Activated CD8-positive, alpha-beta memory T cell treated with anti-CD3 and anti-CD28 coated beads, Interleukin-2, amount 50 U/mL, for 48 hours (primary cell): ENCODE measurements at regions not wholly inside any gene's neighbourhood (a gene's known extent, or its start where the extent isn't known, plus 50 kb on each side); places are given as distances from the start of the nearest gene placed in this dataset.
"Not testable (repeated sequence)": the region's sequence is repeated elsewhere in the genome, so short reads cannot be mapped to it uniquely, and the experiment has no call there.

Source experiments
- DNase-seq: peaks from one replicate; pipeline ENCODE4 v3.0.0-alpha.2; 2020

DNA sequence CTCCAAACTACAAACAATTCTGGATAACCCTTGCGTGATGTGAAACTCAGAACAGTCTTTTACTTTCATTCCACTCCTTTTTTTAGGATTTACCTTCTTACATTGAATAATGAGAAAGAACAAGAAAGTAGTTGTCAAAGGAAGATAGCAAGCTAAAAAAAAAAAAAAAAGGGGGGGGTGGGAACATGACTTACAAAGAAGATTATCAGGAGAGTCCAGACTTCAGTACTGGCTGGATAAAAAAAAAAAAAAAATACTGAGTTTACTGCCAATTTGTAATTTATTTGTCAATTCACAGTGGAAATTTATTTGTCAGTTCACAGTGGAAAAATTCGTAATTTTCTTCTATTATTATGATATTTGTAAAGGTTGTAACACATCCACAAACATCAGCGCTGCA, 792.4 kb upstream of the SLITRK5 start:
- no peak for DNase-seq

DNA sequence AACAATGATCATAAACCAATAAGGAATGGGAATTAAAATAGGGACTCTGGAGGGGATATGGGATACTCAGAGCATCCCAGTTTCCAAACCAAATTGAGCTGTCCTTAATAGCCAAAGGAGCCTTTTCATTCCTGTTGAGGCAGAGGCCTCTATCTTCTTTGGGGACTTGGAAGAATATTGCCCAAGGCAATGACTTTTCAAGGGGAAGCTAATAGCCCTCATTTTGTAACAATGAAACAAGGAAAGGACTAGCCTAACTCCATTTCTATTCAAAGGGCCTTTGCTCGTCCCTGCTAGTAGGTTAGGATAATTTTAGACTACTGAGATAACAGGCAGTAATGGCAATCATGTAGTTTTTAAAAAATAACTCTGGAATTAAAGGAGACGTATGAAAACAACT, 789.8 kb upstream of the SLITRK5 start:
- DNase-seq: no peak

DNA sequence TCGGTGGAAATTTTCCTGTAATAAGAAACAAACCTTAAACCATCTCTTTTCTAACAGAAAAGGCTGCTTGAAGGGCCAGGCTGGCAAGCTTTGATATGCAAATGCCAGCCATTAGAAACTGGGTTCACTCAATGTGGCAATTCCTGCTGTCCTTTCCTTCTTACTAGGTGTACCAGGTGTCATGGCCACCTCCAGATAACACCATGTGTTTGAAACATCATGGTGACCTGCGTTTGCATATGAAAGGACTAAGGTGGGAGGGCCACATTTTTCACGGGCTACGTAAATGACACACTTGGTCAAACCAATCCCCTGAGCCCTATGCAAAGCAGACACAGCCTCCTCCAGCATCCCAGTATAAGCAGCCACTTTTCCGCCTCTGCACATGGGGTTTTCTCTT, 789.1 kb upstream of the SLITRK5 start:
- DNase-seq: no peak

DNA sequence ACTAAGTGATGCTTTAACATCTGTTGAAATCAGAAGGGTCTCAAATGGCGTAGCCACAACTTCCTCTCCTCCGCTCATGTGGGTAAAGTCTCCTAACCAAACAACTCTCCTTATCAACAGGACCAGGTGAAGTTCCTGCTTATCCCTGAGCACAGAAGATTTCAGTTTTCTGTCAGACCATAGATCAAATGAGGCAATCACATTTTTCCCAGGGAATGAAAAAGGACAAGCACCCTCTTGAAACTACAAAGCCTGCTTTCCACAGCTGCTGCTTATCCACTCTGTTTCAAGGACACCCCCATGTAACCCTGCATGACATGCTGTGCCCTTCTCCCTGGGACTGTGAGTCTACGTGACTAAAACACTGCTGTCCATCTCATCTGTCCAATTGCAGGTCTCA, 788.3 kb upstream of the SLITRK5 start:
- no peak for DNase-seq

DNA sequence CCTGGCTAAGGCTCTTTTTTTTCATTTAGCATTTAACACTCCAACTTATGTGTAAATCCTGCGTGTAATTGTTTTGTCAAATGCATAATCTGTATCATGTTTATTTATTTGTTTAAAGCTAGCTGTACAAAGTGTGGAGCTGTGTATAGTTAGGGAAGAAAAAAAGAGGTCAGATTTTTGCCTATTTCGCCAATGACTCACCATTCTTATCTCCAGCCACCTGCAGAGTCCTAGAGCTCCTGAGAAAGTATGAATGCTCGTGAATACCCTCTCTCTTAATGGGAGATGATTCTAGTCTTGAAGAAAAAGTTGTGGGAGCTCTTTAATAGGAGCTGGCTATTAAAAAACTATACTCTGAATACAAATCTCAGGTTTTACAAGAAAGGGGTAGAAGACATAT, 778.8 kb upstream of the SLITRK5 start:
- no peak for DNase-seq

DNA sequence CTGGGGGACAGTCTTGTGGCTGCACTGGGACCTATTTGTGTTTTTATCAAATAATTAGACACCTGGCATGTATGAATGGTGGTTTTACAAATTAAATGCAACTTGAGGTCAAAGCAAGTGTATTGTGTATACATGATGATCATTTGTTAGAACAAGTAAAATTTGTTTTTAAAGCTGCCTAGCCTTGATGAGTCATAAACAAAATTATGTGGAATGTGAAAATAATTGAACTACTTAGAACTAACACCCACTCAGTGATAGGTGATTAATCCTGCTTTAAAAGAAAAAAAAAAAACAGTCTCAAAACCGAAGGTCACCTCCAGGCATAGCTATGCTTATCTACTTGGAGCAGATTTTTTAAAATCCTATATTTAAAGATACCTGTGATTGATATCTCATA, 770.3 kb upstream of the SLITRK5 start:
- DNase-seq: no peak

DNA sequence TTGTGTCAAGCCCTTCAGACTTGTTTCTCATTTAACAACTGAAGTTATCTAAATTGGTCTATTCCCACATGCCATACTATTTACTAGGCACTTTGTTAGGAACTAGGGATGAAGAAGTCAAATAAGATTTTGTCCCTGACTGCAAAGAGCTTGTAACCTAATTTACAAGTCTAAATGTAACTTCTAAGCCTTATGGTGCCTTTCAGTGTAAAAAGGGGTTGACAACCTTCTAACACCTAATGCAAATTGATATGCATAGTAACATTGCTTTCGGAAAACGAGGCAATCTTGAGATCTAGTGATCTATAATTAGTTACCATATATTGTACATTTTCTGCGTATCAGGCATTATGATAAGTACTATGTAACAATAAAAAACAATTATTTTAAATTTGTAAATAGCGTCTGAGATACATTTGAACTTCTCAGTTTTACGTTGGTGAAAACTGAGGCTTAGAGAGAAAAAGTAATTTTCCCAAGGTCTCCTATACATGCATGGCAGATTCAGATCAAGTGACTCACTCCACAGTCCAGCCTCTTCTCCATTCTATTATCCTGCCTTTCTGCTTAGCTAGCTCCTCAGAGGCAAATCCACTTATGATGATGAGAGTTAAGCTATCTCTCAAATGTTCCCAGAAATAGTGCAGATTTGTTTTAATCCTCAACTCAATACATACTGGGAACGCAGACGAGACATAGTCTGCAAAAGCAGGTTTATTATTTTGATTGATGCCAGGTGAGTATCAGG, 764.9 kb upstream of the SLITRK5 start:
- no peak for DNase-seq

DNA sequence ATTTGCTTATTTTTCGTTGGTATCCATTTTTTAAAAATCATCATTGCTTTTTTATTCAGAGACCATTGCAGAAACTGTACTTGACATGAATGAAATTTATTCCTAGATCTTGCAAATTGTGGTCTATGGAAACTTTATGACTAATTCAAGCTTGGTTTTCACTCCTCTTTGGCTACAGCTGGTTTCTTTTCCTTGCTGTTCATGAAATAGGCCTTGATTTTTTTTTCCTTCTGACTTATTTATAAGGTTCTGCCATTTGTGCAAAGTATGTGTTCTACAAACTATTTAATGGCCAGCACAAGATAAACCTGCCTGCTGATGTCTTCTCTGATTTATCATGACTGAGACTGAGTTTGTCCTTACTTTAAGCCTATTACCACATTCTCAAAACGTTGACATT, 764.0 kb upstream of the SLITRK5 start:
- no peak for DNase-seq

DNA sequence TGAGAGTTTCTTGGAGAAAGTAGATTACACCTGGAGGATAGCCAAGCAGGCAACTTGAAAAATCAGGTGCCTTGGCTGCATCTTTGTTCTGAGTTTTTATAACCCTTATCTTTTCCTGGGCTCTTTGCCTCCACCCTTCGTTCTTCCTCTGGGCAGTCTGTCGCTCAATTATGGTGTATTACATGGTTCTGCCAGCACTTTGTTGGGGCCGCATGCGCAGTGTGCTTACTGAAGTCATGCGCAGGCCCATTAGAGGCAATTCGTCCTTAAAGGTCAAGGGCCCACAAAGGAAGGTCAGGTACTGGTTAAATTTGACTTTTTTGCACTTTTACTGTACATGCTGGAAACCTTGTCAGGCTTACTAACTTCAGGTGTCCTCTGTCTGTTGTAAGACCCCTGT, 761.9 kb upstream of the SLITRK5 start:
- no peak for DNase-seq

DNA sequence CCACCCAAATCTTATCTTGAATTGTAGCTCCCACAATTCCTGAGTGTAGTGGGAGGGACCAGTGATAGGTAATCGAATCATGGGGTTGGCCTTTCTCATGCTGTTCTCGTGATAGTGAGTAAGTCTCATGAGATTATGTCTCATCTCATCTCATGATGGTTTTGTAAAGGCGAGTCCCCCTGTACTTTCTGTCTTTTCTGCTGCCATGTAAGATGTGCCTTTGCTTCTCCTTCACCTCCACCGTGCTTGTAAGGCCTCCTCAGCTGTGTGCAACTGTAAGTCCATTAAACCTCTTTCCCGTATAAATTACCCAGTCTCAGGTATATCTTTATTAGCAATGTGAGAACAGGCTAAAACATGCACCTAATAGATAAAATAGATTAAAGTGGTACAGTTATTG, 756.4 kb upstream of the SLITRK5 start:
- no peak for DNase-seq

DNA sequence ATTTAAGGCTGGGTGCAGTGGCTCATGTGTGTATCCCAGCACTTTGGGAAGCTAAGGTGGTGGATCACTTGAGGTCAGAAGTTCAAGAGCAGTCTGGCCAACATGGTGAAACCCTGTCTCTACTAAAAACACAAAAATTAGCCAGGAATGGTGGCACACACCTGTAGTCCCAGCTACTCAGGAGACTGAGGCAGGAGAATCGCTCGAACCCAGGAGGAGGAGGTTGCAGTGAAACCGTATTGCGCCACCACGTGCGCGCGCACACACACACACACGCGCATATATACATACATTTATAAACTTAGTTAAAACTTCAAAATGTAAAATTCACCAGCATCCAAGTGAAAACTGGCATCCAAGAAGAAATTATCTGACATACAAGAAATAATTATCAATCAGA, 753.7 kb upstream of the SLITRK5 start:
- not testable (repeated sequence) for DNase-seq

DNA sequence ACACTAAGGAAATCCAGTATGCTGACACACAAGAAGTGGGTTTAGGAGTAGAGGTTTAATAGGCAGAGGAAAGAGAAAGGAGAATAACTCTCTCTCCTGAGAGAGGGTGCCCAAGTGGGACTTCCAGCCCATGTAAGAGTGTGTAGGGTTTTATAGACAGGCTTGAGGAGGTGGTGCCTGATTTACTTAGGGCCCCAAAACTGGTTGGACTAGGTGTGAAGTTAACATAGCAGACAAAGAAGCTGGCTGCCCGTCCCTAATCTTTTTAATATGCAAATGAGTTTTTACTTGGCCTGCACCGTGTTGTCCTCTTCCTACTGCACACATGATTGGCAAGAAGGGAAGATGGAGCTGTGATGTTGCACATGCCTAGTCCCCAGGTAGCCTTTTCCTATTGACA, 752.5 kb upstream of the SLITRK5 start:
- DNase-seq: no peak

DNA sequence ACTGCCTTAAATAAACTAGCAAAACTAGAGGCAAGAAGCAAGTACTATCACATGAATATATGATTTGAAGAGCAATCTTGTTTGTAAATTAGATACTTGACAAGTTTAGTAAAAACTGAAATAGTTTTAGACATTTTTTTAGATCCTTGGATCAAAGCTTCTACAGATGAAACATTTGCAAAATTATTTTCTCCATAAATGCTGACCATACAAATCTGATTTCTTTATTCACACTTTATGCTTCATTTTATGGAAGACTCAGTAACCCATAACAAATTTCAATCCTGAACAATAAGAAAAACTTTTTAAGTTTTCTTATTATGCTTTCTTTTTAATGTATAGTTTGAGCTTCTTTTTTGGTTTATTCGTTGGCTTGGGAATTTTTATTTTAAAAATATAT, 750.2 kb upstream of the SLITRK5 start:
- DNase-seq: no peak

DNA sequence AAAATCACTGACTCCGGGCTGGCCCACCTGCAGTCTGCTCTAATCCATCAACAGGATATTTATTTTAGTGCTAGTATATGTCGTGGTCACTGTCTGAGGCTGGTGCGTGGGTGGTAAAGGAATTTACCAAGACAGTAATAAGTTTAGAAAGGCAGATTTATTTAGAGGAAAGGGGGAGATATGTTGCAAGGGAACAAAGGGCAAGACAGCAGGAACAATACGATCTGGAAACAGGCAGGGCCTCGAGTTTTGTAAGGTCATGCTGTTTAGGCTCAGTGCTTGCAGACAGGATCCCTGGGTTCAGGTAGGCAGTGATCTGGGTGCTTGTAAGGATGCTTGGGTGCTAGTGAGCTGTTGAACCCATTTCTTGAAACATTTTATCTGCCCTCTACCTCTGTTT, 748.2 kb upstream of the SLITRK5 start:
- DNase-seq: no peak

DNA sequence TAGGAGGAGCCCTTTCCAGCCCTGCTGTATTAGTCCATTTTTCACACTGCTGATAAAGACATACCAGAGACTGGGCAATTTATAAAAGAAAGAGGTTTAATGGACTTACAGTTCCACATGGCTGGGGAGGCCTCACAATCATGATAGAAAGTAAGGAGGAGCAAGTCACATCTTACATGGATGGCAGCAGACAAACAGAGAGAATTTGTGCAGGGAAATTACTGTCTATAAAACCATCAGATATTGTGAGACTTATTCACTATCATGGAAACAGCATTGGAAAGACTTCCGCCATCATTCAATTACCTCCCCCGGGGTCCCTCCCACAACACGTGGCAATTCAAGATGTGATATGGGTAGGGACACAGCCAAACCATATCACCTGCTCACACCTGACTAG, 744.3 kb upstream of the SLITRK5 start:
- not testable (repeated sequence) for DNase-seq

DNA sequence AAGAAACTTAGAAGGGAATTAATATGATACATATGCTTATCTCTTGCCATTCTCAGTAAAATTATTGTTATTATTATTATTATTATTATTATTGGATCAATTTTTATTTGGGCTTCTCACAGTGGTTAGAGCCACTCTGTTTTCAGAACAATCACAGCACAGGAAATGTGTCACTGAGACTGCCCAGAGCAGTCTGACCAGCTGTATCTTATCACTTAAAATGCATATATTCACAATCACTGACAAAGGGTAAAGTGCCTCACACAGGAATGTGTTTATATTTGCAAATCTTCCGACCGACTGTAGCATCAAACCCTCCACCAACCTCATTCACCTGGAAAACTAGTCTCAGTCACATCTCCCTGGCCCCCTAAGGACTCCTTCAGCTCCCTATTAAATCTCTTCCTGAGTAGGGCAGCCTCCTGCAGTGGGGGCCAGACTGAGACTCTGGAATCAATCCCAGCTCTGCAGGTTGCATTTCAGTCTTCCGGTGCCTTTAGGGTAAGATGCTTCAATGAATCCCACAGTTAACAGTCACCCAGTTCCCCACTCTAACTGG, 738.3 kb upstream of the SLITRK5 start:
- no peak for DNase-seq

DNA sequence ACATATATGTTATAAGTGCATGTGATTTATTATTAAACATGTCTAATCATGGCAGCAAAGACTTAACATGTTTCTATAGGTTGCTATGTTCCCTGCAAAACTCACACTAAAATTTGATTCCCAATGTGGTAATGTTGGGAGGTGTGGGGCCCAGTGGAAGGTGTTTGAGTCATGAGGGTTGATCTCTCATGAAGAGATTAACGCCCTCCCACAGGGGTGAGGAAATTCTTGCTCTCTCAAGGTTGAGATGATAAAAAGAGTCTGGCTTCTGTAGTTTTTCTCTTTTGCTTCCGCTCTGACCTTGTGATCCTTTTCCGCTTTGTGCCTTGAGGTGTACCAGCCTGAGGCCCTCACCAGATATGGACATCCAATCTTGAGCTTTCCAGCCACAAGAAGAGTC, 737.5 kb upstream of the SLITRK5 start:
- DNase-seq: no peak

DNA sequence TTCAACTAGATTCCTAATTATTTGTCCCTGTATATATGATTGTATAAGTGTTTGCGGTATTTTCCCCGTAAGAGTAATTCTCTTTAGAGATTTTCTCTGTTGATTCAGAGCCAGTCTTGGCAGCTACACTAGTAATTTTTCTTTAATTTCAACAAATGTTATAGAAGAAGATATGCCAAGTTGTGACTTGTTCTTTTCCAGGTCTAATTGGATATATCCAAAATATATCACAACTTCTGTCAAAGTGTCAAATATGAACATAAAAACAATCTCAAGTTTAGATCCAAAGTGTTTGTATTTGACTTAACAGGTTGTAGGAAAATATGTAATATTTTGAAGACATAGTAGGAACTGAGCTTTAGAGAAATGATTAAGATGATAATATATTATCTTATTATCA, 733.9 kb upstream of the SLITRK5 start:
- no peak for DNase-seq

DNA sequence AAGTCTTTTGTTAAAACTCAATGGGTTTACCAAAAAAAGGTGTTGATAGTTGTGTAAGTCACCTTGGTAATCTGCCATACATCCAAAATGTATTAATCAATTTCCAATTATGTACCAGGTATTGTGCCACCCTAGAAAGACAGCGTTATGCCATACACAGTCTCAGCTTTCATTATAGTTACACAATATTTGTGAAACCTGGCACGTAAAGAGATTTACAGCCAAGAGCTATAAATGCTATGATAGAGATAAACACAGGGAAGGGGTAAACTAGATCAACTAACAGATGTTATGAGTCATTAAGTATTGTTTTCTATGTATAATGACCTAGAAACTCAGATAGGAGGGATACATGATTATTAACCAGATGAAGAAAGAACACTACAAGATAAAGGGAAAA, 725.6 kb upstream of the SLITRK5 start:
- DNase-seq: no peak

DNA sequence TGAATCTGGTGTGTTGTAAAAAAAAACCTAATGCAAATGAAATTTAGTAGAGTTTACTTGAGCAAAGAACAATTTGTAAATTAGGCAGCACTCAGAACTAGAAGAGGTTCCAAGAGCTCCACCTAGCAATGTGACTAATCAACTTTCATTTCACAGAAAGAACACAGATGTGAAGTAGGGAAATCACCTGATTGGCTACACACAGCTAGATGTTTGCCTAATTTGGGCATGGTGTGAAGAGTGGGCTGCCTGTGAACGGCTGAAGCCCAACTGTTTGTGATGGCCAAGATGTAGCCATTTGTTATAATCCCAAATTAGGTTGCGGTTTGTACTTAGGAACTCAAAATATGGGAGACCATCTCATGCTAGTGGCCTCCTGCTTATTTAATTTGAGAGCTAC, 724.4 kb upstream of the SLITRK5 start:
- DNase-seq: no peak

DNA sequence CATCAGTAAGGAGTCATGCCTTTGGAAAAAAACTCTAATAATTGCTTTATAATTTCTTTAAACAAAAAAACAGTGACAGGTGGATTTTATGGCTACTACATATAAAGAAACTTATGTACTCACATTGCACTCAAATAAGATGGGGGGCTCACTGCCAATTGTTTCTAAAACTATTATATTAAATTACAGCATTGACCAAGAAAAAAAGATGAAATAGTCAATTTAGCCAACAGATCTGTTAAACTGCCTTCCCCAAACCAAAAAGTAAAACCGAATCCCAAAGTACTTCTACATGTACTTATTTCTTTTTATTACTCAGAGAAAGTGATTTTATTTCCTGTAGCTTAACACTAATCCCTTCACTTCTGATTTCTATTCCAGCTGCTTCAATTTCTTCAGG, 716.8 kb upstream of the SLITRK5 start:
- no peak for DNase-seq

DNA sequence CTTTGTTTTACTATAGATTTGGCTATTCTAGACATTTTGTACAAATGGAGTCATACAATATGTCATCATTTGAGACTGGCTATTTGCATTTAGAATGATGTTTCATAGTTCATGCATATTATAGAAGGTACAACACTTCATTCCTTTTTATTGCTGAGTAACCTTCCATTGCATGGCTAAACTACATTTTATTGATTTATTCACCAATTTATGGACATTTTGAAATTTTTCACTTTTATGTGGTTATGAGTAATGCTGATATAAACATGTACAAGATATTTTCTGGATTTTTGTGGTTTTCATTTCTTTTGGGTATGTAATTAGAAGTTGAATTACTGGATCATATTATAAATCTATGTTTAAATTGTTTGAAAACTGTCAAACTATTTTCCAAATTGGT, 710.3 kb upstream of the SLITRK5 start:
- DNase-seq: no peak

DNA sequence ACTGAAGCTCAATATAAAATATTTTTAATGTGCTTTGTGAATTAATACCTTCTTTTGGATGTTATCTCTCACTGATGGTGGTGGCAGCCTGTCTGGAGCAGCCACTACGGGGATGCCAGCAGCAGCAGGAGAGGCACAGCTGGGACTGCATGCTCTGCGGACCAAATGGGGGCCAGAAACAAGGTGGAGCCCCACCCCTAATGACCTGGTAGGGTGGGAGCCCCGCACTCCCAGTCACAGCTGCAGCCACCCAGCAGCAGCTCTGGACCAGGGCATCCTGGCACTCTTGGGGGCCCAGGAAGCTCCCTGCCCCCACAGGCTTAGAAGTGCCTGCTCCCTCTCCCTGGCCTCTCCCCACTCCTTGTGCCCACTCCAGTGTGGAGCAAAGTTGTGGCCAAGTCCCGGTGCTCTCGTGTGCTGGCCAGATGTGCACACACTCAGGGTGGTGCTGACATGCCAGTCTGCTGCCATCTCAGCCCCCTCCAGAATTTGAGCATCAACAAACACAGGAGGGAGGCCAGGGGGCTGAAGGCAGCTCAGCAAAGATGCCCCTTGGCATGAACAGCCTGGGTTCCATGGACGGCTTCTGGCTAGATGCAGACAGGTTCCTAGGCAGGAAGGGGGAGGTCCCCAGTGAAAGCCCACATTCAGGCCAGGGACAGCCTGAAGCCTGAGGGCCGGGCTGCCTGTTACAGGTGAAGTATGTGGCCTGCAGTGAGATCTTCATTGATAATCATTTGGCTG, 696.7 kb upstream of the SLITRK5 start:
- DNase-seq: no peak

DNA sequence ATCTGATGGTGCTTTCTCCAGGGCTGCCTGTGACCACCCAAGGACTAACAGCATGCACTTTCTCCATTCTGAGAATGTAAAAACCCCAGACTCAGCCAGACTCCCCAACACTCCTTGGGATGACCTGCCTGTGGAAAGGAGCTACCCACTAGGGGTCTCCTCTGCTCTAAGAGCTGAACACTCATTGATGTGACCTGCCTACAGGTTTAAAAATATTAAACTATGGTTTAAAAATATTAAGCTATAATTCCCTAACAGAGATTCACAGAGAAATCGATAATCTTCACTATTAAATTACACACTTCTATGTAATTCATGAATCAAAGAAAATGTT, 696.2 kb upstream of the SLITRK5 start:
- DNase-seq: no peak
